ENCODE measurements at regions not wholly inside any gene's neighbourhood (a gene's known extent, or its start where the extent isn't known, plus 50 kb on each side); places are given as distances from the start of the nearest gene placed in this dataset.
A peak's percentile ranks its signal among the peaks of the same experiment; 100 is the strongest.
"Not testable (repeated sequence)": the region's sequence is repeated elsewhere in the genome, so short reads cannot be mapped to it uniquely, and the experiment has no call there.

GRCh38 chrX:76555269-76555668, 127.8 kb downstream of the MAGEE1 start:
- H3K4me3 ChIP-seq (ENCODE audit: low read depth, low read length), result no peak overlapping the region
- TF ChIP-seq MAX (IDR thresholded peaks at IDR 0.05; ENCODE audit: low read depth, low read length), result no peak
- TF ChIP-seq CTCF (IDR thresholded peaks at IDR 0.05; ENCODE audit: low read depth, low read length), result no peak
- TF ChIP-seq POLR2A (IDR thresholded peaks at IDR 0.05; ENCODE audit: extremely low read depth, insufficient read length), result no peak
- no peak for TF ChIP-seq MYC (IDR thresholded peaks at IDR 0.05; ENCODE audit: low read depth, low read length)
- peak; percentile 1 for DNase-seq (ENCODE audit: low read depth)

- TF ChIP-seq CTCF (IDR thresholded peaks at IDR 0.05; ENCODE audit: low read depth, low read length) (peak; percentile 17), POLR2A (IDR thresholded peaks at IDR 0.05; ENCODE audit: extremely low read depth, insufficient read length) (no peak), MAX (IDR thresholded peaks at IDR 0.05; ENCODE audit: low read depth, low read length) (peak; percentile 85), MYC (IDR thresholded peaks at IDR 0.05; ENCODE audit: low read depth, low read length) (peak; percentile 76)
- DNase-seq (ENCODE audit: low read depth), result peak; percentile 73
- H3K4me3 ChIP-seq (ENCODE audit: low read depth, low read length), result no peak overlapping the region
Measured at GRCh38 chrX:76555816-76556215, 128.3 kb downstream of the MAGEE1 start.

- not testable (repeated sequence) for H3K4me3 ChIP-seq (ENCODE audit: low read depth, low read length); DNase-seq (ENCODE audit: low read depth)
Measured at GRCh38 chrX:76564842-76565241, 137.3 kb downstream of the MAGEE1 start.

- no peak overlapping the region for H3K4me3 ChIP-seq (ENCODE audit: low read depth, low read length)
- no peak for DNase-seq (ENCODE audit: low read depth)
- TF ChIP-seq MYC (IDR thresholded peaks at IDR 0.05; ENCODE audit: low read depth, low read length), result no peak
- no peak for TF ChIP-seq MAX (IDR thresholded peaks at IDR 0.05; ENCODE audit: low read depth, low read length)
- TF ChIP-seq CTCF (IDR thresholded peaks at IDR 0.05; ENCODE audit: low read depth, low read length), result no peak
- TF ChIP-seq POLR2A (IDR thresholded peaks at IDR 0.05; ENCODE audit: extremely low read depth, insufficient read length), result no peak
Measured at GRCh38 chrX:76605390-76605789, 177.9 kb downstream of the MAGEE1 start.

- TF ChIP-seq CTCF (IDR thresholded peaks at IDR 0.05; ENCODE audit: low read depth, low read length), result no peak
- TF ChIP-seq MAX (IDR thresholded peaks at IDR 0.05; ENCODE audit: low read depth, low read length), result no peak
- TF ChIP-seq MYC (IDR thresholded peaks at IDR 0.05; ENCODE audit: low read depth, low read length), result no peak
- no peak for TF ChIP-seq POLR2A (IDR thresholded peaks at IDR 0.05; ENCODE audit: extremely low read depth, insufficient read length)
- DNase-seq (ENCODE audit: low read depth), result no peak
- no peak overlapping the region for H3K4me3 ChIP-seq (ENCODE audit: low read depth, low read length)
Measured at GRCh38 chrX:76617020-76617419, 189.5 kb downstream of the MAGEE1 start.

GRCh38 chrX:76643590-76643989, 216.1 kb downstream of the MAGEE1 start:
- TF ChIP-seq MYC (IDR thresholded peaks at IDR 0.05; ENCODE audit: low read depth, low read length), result no peak
- no peak for TF ChIP-seq POLR2A (IDR thresholded peaks at IDR 0.05; ENCODE audit: extremely low read depth, insufficient read length)
- TF ChIP-seq MAX (IDR thresholded peaks at IDR 0.05; ENCODE audit: low read depth, low read length), result no peak
- TF ChIP-seq CTCF (IDR thresholded peaks at IDR 0.05; ENCODE audit: low read depth, low read length), result no peak
- DNase-seq (ENCODE audit: low read depth), result no peak
- no peak overlapping the region for H3K4me3 ChIP-seq (ENCODE audit: low read depth, low read length)

GRCh38 chrX:76651369-76651768, 223.9 kb downstream of the MAGEE1 start:
- DNase-seq (ENCODE audit: low read depth); H3K4me3 ChIP-seq (ENCODE audit: low read depth, low read length): not testable (repeated sequence)

Measured in NB4 (cell line).